ENCODE measurements at regions not wholly inside any gene's neighbourhood (a gene's known extent, or its start where the extent isn't known, plus 50 kb on each side); places are given as distances from the start of the nearest gene placed in this dataset.

DNA sequence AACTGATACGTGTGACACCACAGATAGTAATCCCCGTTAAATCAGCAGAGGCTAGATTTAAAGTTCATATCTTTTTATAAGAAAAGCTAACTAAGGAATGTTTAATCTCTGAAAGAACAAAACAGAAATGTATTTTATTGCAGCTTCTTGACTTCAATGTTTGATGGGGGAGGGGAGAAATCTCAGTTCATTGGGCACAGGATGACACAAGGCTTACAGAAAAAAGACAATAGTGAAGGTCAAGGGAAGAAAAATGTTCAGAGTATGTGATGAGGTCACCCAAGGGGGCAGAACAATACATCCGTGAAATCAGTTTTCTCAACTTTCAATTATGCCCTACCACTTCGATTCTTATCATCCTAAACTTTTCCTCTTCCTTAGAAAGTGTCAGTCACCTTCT, 102.9 kb downstream of the ELAPOR2 start:
- POLR2A ChIA-PET (ENCODE audit: low non-redundant PET) = no interaction called here
- CTCF ChIA-PET = interaction anchor here (0.6 to 0.9 kb wide), 2 partner anchors 20 to 192 kb away, joined by 3 read pairs; no protein-coding TSS in a partner anchor
- no peak overlapping the region for H3K27ac ChIP-seq
- TF ChIP-seq CTCF (conservative IDR thresholded peaks at IDR 0.05; ENCODE audit: low read depth) = no peak
- DNase-seq (ENCODE audit: low spot score) = no peak

DNA sequence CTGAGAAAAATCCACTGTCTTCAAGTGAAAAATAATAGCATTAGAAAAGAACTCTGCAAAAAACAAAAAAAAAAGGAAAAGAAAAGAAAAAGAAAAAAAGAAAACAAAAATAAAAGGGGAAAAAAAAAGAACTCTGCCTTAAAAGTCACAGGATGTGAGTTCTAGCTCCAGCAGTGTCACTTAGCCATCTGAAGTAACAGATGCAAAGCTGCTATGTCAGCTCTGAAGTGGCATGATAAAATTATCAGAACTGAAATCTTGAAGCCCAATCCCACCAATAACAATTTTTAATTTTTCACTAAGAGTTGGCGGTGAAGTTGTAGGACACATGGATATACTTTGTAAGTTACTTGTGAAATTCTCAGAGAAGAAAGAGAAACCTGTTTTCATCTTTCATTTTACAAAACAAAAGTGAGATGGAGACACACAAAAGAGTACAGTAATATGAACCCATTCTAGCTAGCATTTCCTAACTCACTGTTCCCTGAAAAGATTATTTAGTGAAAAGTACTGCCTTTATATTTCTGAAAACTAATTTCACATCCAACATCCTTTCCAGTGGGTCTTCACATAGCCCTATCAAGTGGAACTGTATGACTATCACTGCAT, 103.5 kb downstream of the ELAPOR2 start:
- TF ChIP-seq CTCF (conservative IDR thresholded peaks at IDR 0.05; ENCODE audit: low read depth) = no peak
- ChIA-PET CTCF (interaction anchor here (0.6 to 0.9 kb wide), 2 partner anchors 20 to 193 kb away, joined by 3 read pairs; no protein-coding TSS in a partner anchor), POLR2A (ENCODE audit: low non-redundant PET) (no interaction called here)
- H3K27ac ChIP-seq = no peak overlapping the region
- DNase-seq (ENCODE audit: low spot score) = no peak

- no peak for TF ChIP-seq CTCF (conservative IDR thresholded peaks at IDR 0.05; ENCODE audit: low read depth)
- CTCF ChIA-PET = no interaction called here
- POLR2A ChIA-PET (ENCODE audit: low non-redundant PET) = no interaction called here
- H3K27ac ChIP-seq = no peak overlapping the region
- DNase-seq (ENCODE audit: low spot score) = no peak
Measured at GRCh38 chr7:86954971-86955370, 104.5 kb downstream of the ELAPOR2 start.

GRCh38 chr7:86953653-86954336, 105.7 kb downstream of the ELAPOR2 start:
- H3K27ac ChIP-seq = no peak overlapping the region
- no peak for DNase-seq (ENCODE audit: low spot score)
- no peak for TF ChIP-seq CTCF (conservative IDR thresholded peaks at IDR 0.05; ENCODE audit: low read depth)
- CTCF ChIA-PET = interaction anchor here (0.7 kb wide), 1 partner anchor 1068 kb away, joined by 3 read pairs; no protein-coding TSS in a partner anchor
- POLR2A ChIA-PET (ENCODE audit: low non-redundant PET) = no interaction called here

DNA sequence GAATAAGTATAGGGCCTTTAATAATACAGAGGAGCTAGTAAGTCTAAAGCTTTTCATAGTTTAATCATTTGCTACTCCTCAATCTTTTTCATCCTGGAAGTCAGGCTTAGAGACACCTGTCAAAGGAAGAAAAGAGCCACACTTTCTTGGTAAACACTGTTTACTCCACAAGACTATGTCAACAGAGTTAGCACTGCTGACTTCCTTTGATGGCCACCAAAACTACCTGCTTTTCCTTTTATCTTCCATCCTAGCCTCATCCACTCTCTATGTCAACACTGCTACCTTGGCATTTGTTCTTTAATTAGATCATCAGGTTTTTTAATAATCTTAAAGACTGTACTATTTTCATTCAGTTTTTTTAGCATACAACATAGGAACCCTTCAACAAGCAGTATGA, 106.2 kb downstream of the ELAPOR2 start:
- POLR2A ChIA-PET (ENCODE audit: low non-redundant PET) = no interaction called here
- no peak for TF ChIP-seq CTCF (conservative IDR thresholded peaks at IDR 0.05; ENCODE audit: low read depth)
- CTCF ChIA-PET = interaction anchor here (0.7 to 1.1 kb wide), 2 partner anchors 39 to 1068 kb away, joined by 3 read pairs; no protein-coding TSS in a partner anchor

DNA sequence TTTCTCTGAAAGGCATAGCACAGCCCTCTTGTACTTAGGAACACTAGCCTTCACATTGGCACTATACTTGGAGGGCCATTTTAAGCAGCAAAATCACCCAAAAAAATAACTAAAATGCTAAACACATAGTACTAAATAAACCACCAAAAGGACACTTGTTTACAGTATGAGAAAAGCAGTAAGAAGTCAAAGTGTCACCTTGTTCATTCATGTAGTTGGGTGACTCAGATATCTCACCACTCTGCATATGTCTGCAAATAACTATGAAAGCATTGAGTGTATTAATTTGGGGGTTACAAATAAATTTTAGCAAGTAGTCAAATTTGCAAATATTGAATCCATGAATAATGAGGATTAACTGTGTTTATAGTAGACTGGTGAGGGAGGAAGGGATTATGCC, 107.6 kb downstream of the ELAPOR2 start:
- POLR2A ChIA-PET (ENCODE audit: low non-redundant PET) = no interaction called here
- no peak for TF ChIP-seq CTCF (conservative IDR thresholded peaks at IDR 0.05; ENCODE audit: low read depth)
- DNase-seq (ENCODE audit: low spot score) = no peak
- CTCF ChIA-PET = no interaction called here
- H3K27ac ChIP-seq = no peak overlapping the region

More for the DNA sequence above, 106.2 kb downstream of the ELAPOR2 start:
- no peak for DNase-seq (ENCODE audit: low spot score)
- H3K27ac ChIP-seq = no peak overlapping the region
